Neuronal stem cell (in vitro differentiated cells): ENCODE measurements at regions not wholly inside any gene's neighbourhood (a gene's known extent, or its start where the extent isn't known, plus 50 kb on each side); places are given as distances from the start of the nearest gene placed in this dataset.

Experiments used
- DNase-seq: peaks from one replicate; pipeline ENCODE4 v3.0.0-alpha.2; 2013; ENCODE audit warnings: low spot score
- H2AFZ ChIP-seq: one replicate; pipeline ENCODE4 v1.6.1; 2013; ENCODE audit warnings: mild to moderate bottlenecking, low read length, inconsistent platforms
- H2AK5ac ChIP-seq: 2 replicates; pipeline ENCODE4 v1.6.1; 2013; ENCODE audit warnings: low read depth, mild to moderate bottlenecking, inconsistent platforms, low read length, moderate library complexity, mixed read lengths
- H2BK120ac ChIP-seq: 2 replicates; pipeline ENCODE4 v1.6.1; 2013; ENCODE audit warnings: low read depth, mild to moderate bottlenecking, inconsistent platforms, low read length, moderate library complexity, mixed read lengths
- H2BK12ac ChIP-seq: one replicate; pipeline ENCODE4 v1.6.1; 2013; ENCODE audit warnings: low read length, inconsistent platforms
- H2BK15ac ChIP-seq: 2 replicates; pipeline ENCODE4 v1.6.1; 2013; ENCODE audit warnings: mild to moderate bottlenecking, low read length, inconsistent platforms, mixed read lengths
- H2BK5ac ChIP-seq: one replicate; pipeline ENCODE4 v1.6.1; 2013; ENCODE audit warnings: inconsistent platforms, mild to moderate bottlenecking, low read length, moderate library complexity
- H3K14ac ChIP-seq: one replicate; pipeline ENCODE4 v1.6.1; 2013; ENCODE audit warnings: low read length, inconsistent platforms
- H3K18ac ChIP-seq: 2 replicates; pipeline ENCODE4 v1.6.1; 2013; ENCODE audit warnings: low read length, inconsistent platforms
- H3K23ac ChIP-seq: 2 replicates; pipeline ENCODE4 v1.6.1; 2013; ENCODE audit warnings: low read depth, mild to moderate bottlenecking, mixed read lengths, low read length, inconsistent platforms; ENCODE audit not compliant: poor library complexity
- H3K27ac ChIP-seq: replicated peaks from 3 replicates; pipeline ENCODE4 v1.5.1; 2013; ENCODE audit warnings: low read length, inconsistent platforms
- H3K27me3 ChIP-seq, 3 experiments: 2 replicates each; pipeline ENCODE4 v1.6.1; 2013; ENCODE audit warnings: low read length in 3 of 3, mild to moderate bottlenecking in 2 of 3, inconsistent platforms in 1 of 3, low read depth in 1 of 3, mixed read lengths in 1 of 3, moderate library complexity in 1 of 3; ENCODE audit not compliant: control insufficient read depth in 3 of 3, insufficient read depth in 3 of 3
- H3K36me3 ChIP-seq, 2 donors: replicated peaks in 1 of 2; 2 replicates each; pipeline ENCODE4 v1.6.1; 2013; ENCODE audit warnings: low read length in 2 of 2; ENCODE audit not compliant: control insufficient read depth in 2 of 2, insufficient read depth in 2 of 2
- H3K4ac ChIP-seq: 2 replicates; pipeline ENCODE4 v1.6.1; 2013; ENCODE audit warnings: inconsistent platforms, mild to moderate bottlenecking, low read length, moderate library complexity
- H3K4me1 ChIP-seq, 2 donors: 1 replicate in 1 of 2; 2 replicates in 1 of 2; pipeline ENCODE4 v1.6.1; 2013; ENCODE audit warnings: low read length in 2 of 2, low read depth in 1 of 2; ENCODE audit not compliant: control insufficient read depth in 2 of 2, insufficient read depth in 1 of 2
- H3K4me2 ChIP-seq: one replicate; pipeline ENCODE4 v1.6.1; 2013; ENCODE audit warnings: mild to moderate bottlenecking, low read length, inconsistent platforms; ENCODE audit not compliant: insufficient read depth, poor library complexity, severe bottlenecking
- H3K4me3 ChIP-seq, 2 donors: 2 replicates each; pipeline ENCODE4 v1.5.1; 2013; ENCODE audit warnings: low read length in 2 of 2, mild to moderate bottlenecking in 2 of 2, inconsistent platforms in 1 of 2, moderate library complexity in 1 of 2
- H3K79me1 ChIP-seq: one replicate; pipeline ENCODE4 v1.6.1; 2013; ENCODE audit warnings: low read depth, mild to moderate bottlenecking, inconsistent platforms, low read length, moderate library complexity
- H3K9ac ChIP-seq: one replicate; pipeline ENCODE4 v1.6.1; 2013; ENCODE audit warnings: mild to moderate bottlenecking, low read depth, low read length, inconsistent platforms; ENCODE audit not compliant: poor library complexity
- H3K9me3 ChIP-seq, 2 donors: replicated peaks in 1 of 2; 2 replicates each; pipeline versions ENCODE3 to v1.6.1; 2013; ENCODE audit warnings: low read length in 2 of 2, mild to moderate bottlenecking in 2 of 2, inconsistent platforms in 1 of 2, low read depth in 1 of 2, mixed read lengths in 1 of 2, moderate library complexity in 1 of 2; ENCODE audit not compliant: control insufficient read depth in 2 of 2, insufficient read depth in 1 of 2
- H4K8ac ChIP-seq: one replicate; pipeline ENCODE4 v1.6.1; 2013; ENCODE audit warnings: low read depth, mild to moderate bottlenecking, inconsistent platforms, low read length, moderate library complexity
- H4K91ac ChIP-seq: one replicate; pipeline ENCODE4 v1.6.1; 2013; ENCODE audit warnings: low read length, low read depth, mild to moderate bottlenecking, inconsistent platforms; ENCODE audit not compliant: poor library complexity
- WGBS, 2 donors: extraction: QIAGEN DNeasy Blood & Tissue Kit; methylation state at CpG; one replicate each; pipeline ENCODE4 v1.1.7; 2013; ENCODE audit warnings: missing lambda C conversion rate in 2 of 2, mixed read lengths in 1 of 2; ENCODE audit not compliant: insufficient read length in 2 of 2, insufficient replicate concordance in 1 of 2; ENCODE audit errors: extremely low coverage in 2 of 2; 5-methylcytosine and 5-hydroxymethylcytosine counted together

GRCh38 chr14:43795600-43796228 is 711.4 kb downstream of the FSCB start:
- Histone ChIP-seq H2BK120ac (no peak overlapping the region), H3K18ac (no peak overlapping the region), H3K36me3 (no peaks in the 10 kb centered on the region), H4K91ac (no peak overlapping the region), H2BK5ac (no peak overlapping the region), H3K4me1 (no peaks in the 10 kb centered on the region), H3K79me1 (no peaks in the 10 kb centered on the region), H3K4me3 (no peak overlapping the region), H2AK5ac (no peak overlapping the region), H3K14ac (no peak overlapping the region), H2AFZ (no peak overlapping the region), H4K8ac (no peak overlapping the region), H3K9ac (no peak overlapping the region), H3K4ac (no peak overlapping the region), H2BK15ac (no peak overlapping the region), H3K23ac (no peak overlapping the region), H3K4me2 (no peak overlapping the region), H3K9me3 (no peaks in the 10 kb centered on the region), H2BK12ac (no peak overlapping the region), H3K27me3 (no peaks in the 10 kb centered on the region), H3K27ac (no peak overlapping the region)
- no peak for DNase-seq

- Histone ChIP-seq H3K9ac (no peak overlapping the region), H3K9me3 (no peaks in the 10 kb centered on the region), H2AFZ (no peak overlapping the region), H3K4me2 (no peak overlapping the region), H2BK120ac (no peak overlapping the region), H4K8ac (no peak overlapping the region), H3K36me3 (no peaks in the 10 kb centered on the region), H2BK15ac (no peak overlapping the region), H2BK5ac (no peak overlapping the region), H3K4ac (no peak overlapping the region), H4K91ac (no peak overlapping the region), H2AK5ac (no peak overlapping the region), H3K14ac (no peak overlapping the region), H3K79me1 (no peaks in the 10 kb centered on the region), H3K23ac (no peak overlapping the region), H3K4me1 (no peaks in the 10 kb centered on the region), H3K27me3 (no peaks in the 10 kb centered on the region), H3K18ac (no peak overlapping the region), H3K4me3 (no peak overlapping the region), H2BK12ac (no peak overlapping the region), H3K27ac (no peak overlapping the region)
- DNase-seq, result no peak
- no CpG with 5 or more reads among the region's 2 CpGs for WGBS, 2 donors
Observed at GRCh38 chr14:43793579-43793978, 713.5 kb downstream of the FSCB start.

GRCh38 chr14:43792980-43793379 is 714.1 kb downstream of the FSCB start:
- Histone ChIP-seq H3K4ac (no peak overlapping the region), H3K9me3 (no peaks in the 10 kb centered on the region), H2AFZ (no peak overlapping the region), H3K18ac (no peak overlapping the region), H3K79me1 (no peaks in the 10 kb centered on the region), H3K14ac (no peak overlapping the region), H2BK12ac (no peak overlapping the region), H4K8ac (no peak overlapping the region), H3K4me1 (no peaks in the 10 kb centered on the region), H3K9ac (no peak overlapping the region), H4K91ac (no peak overlapping the region), H2BK5ac (no peak overlapping the region), H2BK120ac (no peak overlapping the region), H2AK5ac (no peak overlapping the region), H3K4me3 (no peak overlapping the region), H3K4me2 (no peak overlapping the region), H3K23ac (no peak overlapping the region), H3K27me3 (no peaks in the 10 kb centered on the region), H3K36me3 (no peaks in the 10 kb centered on the region), H2BK15ac (no peak overlapping the region), H3K27ac (no peak overlapping the region)
- no CpG with 5 or more reads among the region's 3 CpGs for WGBS, 2 donors
- DNase-seq, result no peak

- H3K4ac ChIP-seq, result no peak overlapping the region
- H3K23ac ChIP-seq, result no peak overlapping the region
- no peak overlapping the region for H3K4me3 ChIP-seq
- H2BK120ac ChIP-seq, result no peak overlapping the region
- H4K91ac ChIP-seq, result no peak overlapping the region
- H3K36me3 ChIP-seq, result no peaks in the 10 kb centered on the region
- H4K8ac ChIP-seq, result no peak overlapping the region
- WGBS, 2 donors, result no CpG with 5 or more reads among the region's 4 CpGs
- H3K14ac ChIP-seq, result no peak overlapping the region
- no peak overlapping the region for H2AK5ac ChIP-seq
- no peak for DNase-seq
- H3K9me3 ChIP-seq, result no peaks in the 10 kb centered on the region
- no peak overlapping the region for H3K4me2 ChIP-seq
- no peak overlapping the region for H2AFZ ChIP-seq
- no peak overlapping the region for H2BK12ac ChIP-seq
- H3K27me3 ChIP-seq, result no peaks in the 10 kb centered on the region
- H2BK5ac ChIP-seq, result no peak overlapping the region
- H3K4me1 ChIP-seq, result no peaks in the 10 kb centered on the region
- no peak overlapping the region for H3K9ac ChIP-seq
- no peak overlapping the region for H3K27ac ChIP-seq
- H2BK15ac ChIP-seq, result no peak overlapping the region
- no peak overlapping the region for H3K18ac ChIP-seq
- no peaks in the 10 kb centered on the region for H3K79me1 ChIP-seq
Observed at GRCh38 chr14:43790681-43791080, 716.4 kb downstream of the FSCB start.
